PC-9 (cell line): ENCODE measurements at regions not wholly inside any gene's neighbourhood (a gene's known extent, or its start where the extent isn't known, plus 50 kb on each side); places are given as distances from the start of the nearest gene placed in this dataset.

Experiments
- CTCF ChIP-seq: fragments of 200-600 bp; sonication (generic); conservative IDR thresholded peaks from 2 replicates; pipeline ENCODE4 v1.6.1; 2017; ENCODE audit warnings: mixed run types, antibody characterized with exemption, mild to moderate bottlenecking, moderate library complexity
- EZH2 ChIP-seq: fragments of 200-600 bp; sonication (generic); IDR thresholded peaks from 2 replicates; pipeline ENCODE4 v1.8.0; 2017; ENCODE audit warnings: antibody characterized with exemption, low read depth

GRCh38 chr6:170012037-170012330, 260.6 kb downstream of the ERMARD start:
- TF ChIP-seq CTCF (no peak), EZH2 (no peak)
